22Rv1 (cell line): ENCODE measurements at regions not wholly inside any gene's neighbourhood (a gene's known extent, or its start where the extent isn't known, plus 50 kb on each side); places are given as distances from the start of the nearest gene placed in this dataset.

ENCODE experiments used
- H3K27ac ChIP-seq: fragments of 450-650 bp; 2 replicates; pipeline ENCODE4 v1.5.1; 2017
- ZFX ChIP-seq: fragments of 450-650 bp; IDR thresholded peaks from 2 replicates; pipeline ENCODE4 v1.6.1; 2017; ENCODE audit warnings: antibody characterized with exemption, borderline replicate concordance
- TF ChIP-seq, protein P1 (sequence below): fragments of 450-650 bp; IDR thresholded peaks from 2 replicates; pipeline ENCODE4 v1.5.1; 2017; ENCODE audit warnings: mild to moderate bottlenecking

DNA sequence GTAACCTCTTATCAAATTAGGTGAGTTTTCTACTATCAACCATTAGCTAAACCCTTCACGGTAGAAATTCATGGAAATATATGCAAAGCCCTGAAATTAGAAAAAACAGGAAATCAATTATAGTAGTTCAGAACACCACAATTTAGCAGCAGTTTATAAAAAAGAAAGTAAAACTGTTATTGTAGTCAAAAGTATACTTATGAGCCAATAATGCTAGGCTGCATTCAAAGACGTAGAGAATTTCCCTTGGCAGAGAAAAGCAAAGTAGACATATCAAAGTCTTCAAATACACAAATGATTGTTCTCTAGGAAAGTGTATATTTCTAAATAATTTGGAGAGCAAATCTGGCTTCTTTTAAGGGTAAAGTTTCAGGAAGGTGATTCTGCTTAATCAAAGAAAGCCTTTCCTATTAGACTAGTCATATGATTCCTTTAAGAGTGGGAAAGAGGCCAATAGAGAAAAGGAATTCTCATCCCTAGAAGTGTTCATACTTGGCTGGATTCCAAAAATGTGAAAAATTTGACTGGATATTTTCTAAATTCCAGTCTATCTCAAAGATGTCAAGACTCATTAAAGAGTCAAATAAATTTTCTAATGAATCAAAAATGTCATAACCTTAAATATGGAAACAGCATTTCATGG lies 185.5 kb downstream of the SMC2 start:
- TF ChIP-seq, protein P1, sequence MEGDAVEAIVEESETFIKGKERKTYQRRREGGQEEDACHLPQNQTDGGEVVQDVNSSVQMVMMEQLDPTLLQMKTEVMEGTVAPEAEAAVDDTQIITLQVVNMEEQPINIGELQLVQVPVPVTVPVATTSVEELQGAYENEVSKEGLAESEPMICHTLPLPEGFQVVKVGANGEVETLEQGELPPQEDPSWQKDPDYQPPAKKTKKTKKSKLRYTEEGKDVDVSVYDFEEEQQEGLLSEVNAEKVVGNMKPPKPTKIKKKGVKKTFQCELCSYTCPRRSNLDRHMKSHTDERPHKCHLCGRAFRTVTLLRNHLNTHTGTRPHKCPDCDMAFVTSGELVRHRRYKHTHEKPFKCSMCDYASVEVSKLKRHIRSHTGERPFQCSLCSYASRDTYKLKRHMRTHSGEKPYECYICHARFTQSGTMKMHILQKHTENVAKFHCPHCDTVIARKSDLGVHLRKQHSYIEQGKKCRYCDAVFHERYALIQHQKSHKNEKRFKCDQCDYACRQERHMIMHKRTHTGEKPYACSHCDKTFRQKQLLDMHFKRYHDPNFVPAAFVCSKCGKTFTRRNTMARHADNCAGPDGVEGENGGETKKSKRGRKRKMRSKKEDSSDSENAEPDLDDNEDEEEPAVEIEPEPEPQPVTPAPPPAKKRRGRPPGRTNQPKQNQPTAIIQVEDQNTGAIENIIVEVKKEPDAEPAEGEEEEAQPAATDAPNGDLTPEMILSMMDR = no peak
- no peak for TF ChIP-seq ZFX
- no peak overlapping the region for H3K27ac ChIP-seq

DNA sequence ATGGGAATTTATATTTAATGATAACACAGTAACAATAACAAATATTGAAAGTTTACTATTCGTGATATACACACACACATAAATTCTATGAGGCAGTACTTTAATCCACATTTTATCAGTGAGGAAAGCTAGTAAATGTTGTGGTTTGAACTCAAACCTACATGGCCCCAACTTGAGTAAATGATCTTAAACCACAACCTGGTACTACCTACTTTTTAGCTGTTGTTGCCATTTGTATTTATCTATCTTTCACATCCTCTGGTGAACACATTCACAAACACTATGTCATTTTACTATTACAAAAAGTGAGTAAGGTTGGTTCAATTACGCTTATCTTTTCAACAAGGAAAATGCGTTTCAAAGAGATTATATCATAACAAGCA lies 186.1 kb downstream of the SMC2 start:
- TF ChIP-seq, protein P1 = no peak
- no peak for TF ChIP-seq ZFX
- no peak overlapping the region for H3K27ac ChIP-seq

DNA sequence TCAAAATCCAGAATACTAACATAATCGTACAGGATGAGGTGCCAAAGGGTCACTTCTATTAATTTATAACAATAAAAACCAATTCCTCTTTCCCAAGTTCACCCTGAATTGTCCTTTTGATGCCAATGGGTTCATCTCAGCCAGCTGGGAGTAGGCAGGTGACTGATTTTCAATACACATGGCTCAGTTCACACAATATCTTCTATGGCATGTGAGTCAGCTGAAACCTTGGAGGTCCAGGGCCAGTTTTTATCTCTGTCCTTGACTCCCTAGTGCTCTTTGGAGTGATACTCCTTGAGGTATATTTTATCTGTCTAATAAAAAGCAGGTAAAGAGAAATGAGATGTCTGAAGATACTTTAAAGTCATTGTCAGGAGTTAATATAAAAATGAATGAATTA lies 186.6 kb downstream of the SMC2 start:
- no peak overlapping the region for H3K27ac ChIP-seq
- TF ChIP-seq, protein P1 = no peak
- no peak for TF ChIP-seq ZFX

DNA sequence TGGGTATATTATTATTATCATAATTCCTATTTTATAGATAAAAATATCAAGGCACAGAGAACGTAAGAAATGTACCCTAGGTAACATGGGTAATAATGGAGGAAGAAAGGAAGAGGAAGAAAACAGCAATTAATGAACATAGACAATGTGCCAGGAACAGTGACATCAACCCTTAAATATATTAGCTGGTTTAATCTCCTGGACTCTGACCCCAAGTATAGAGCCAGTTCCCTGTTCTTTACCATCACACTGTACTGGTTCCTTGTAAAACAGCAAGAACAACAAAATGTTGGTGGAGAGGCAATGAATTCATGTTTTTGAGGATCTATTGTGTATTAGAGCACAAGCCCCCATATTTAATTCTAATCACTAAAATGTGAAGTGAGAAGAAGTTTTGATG lies 192.1 kb downstream of the SMC2 start:
- TF ChIP-seq ZFX = no peak
- TF ChIP-seq, protein P1 = no peak
- H3K27ac ChIP-seq = peak overlapping the region; percentile 48

DNA sequence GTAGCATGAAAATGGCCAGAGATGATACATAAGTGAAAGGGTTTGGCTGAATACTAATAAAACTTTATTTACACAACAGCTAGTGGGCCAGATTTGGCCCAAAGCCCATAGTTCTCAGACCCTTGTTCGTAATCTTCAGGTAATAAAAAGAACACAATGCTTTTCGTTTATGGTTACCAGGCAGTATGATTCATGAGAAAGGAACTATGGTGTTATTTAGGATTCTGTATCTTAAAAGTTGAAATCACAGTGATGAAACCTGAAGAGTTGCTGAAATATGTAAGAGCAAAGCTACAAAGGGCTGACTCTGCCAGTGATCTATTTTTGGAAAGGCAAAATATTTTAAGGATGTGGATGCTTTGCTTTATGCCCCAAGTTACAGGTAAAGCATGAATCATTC lies 192.7 kb downstream of the SMC2 start:
- TF ChIP-seq, protein P1 = no peak
- no peak for TF ChIP-seq ZFX
- H3K27ac ChIP-seq = peak overlapping the region; percentile 48

DNA sequence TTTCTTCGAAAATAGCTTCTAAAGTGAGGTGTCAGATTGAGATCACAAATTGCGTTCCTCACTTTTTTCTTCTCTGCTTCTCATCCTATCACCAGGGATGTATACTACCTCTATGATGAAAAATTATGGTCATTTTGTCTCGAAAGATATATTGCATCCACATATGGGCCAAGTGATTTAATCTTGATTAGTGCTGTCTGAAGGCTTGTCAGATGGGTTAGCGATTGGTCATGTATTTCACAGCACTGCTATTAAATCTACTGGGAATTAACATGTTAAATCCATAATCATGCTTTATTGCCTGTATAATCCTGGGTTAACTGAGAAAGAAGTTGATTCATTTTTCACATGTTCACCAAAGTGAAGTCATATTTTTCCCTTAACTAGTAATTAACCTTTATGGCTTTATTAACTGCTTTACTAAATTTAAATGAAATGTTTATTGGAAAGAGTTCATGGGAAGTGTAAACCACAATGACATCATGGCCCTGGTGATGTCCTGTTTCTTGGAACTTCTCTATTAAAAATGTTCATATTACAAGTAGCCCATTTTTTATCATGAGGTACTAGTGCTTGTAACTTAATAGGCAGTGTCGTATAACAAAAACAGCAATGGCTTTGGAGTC lies 193.3 kb downstream of the SMC2 start:
- no peak overlapping the region; the same call in 1 of the 2 replicates for H3K27ac ChIP-seq
- TF ChIP-seq, protein P1 = no peak
- TF ChIP-seq ZFX = no peak

DNA sequence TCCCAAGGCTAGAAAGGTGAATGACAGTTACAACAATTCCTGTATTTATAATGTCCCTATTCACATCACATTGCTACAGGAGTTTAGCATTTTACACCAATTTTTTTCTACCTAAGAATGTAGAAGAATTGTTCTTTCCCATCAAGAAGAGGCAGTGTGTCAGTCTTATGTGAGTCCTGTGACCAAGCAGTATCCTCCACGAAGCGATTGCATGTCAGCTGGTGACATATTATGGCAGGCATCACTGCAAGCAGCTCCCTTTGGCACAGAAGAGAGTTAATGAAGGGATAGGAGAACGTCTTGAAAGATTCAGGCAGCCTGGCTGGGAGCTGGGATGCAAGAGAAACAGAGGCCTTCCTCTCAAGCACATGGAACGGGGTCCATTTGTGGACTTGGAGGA lies 199.8 kb downstream of the SMC2 start:
- TF ChIP-seq, protein P1 = no peak
- TF ChIP-seq ZFX = no peak

More for the DNA sequence above, 199.8 kb downstream of the SMC2 start:
- no peak overlapping the region for H3K27ac ChIP-seq
